ENCODE measurements at regions not wholly inside any gene's neighbourhood (a gene's known extent, or its start where the extent isn't known, plus 50 kb on each side); places are given as distances from the start of the nearest gene placed in this dataset.

- TF ChIP-seq CTCF (IDR thresholded peaks at IDR 0.05; ENCODE audit: insufficient read depth, low read depth, low read length, missing control alignments): no peak
- no peak for DNase-seq (ENCODE audit: low read depth)
- H3K4me3 ChIP-seq (ENCODE audit: low read length): no peak overlapping the region
These were observed 200.9 kb downstream of the HHIPL2 start for GRCh38 chr1:222346955-222347354.

- DNase-seq (ENCODE audit: low read depth): no peak
- no peak for TF ChIP-seq CTCF (IDR thresholded peaks at IDR 0.05; ENCODE audit: insufficient read depth, low read depth, low read length, missing control alignments)
These were observed 208.4 kb downstream of the HHIPL2 start for GRCh38 chr1:222339376-222339947.

GRCh38 chr1:222335586-222335985 lies 212.3 kb downstream of the HHIPL2 start:
- no peak for DNase-seq (ENCODE audit: low read depth)
- H3K4me3 ChIP-seq (ENCODE audit: low read length): no peak overlapping the region
- TF ChIP-seq CTCF (IDR thresholded peaks at IDR 0.05; ENCODE audit: insufficient read depth, low read depth, low read length, missing control alignments): no peak

More at GRCh38 chr1:222339376-222339947, 208.4 kb downstream of the HHIPL2 start:
- no peak overlapping the region for H3K4me3 ChIP-seq (ENCODE audit: low read length)

- no peak for DNase-seq (ENCODE audit: low read depth)
- no peak for TF ChIP-seq CTCF (IDR thresholded peaks at IDR 0.05; ENCODE audit: insufficient read depth, low read depth, low read length, missing control alignments)
These were observed 213.8 kb downstream of the HHIPL2 start for GRCh38 chr1:222334026-222334680.

GRCh38 chr1:222331765-222332164 lies 216.1 kb downstream of the HHIPL2 start:
- H3K4me3 ChIP-seq (ENCODE audit: low read length): no peak overlapping the region
- no peak for TF ChIP-seq CTCF (IDR thresholded peaks at IDR 0.05; ENCODE audit: insufficient read depth, low read depth, low read length, missing control alignments)
- no peak for DNase-seq (ENCODE audit: low read depth)

More at GRCh38 chr1:222334026-222334680, 213.8 kb downstream of the HHIPL2 start:
- no peak overlapping the region for H3K4me3 ChIP-seq (ENCODE audit: low read length)

- H3K4me3 ChIP-seq (ENCODE audit: low read length): no peak overlapping the region
- TF ChIP-seq CTCF (IDR thresholded peaks at IDR 0.05; ENCODE audit: insufficient read depth, low read depth, low read length, missing control alignments): no peak
- peak; percentile 22 for DNase-seq (ENCODE audit: low read depth)
These were observed 216.6 kb downstream of the HHIPL2 start for GRCh38 chr1:222331340-222331739.

Measured in epithelial cell of esophagus (primary cell).